Femur (tissue), 1 donor: ENCODE measurements at regions not wholly inside any gene's neighbourhood (a gene's known extent, or its start where the extent isn't known, plus 50 kb on each side); places are given as distances from the start of the nearest gene placed in this dataset.
A peak's percentile ranks its signal among the peaks of the same experiment; 100 is the strongest.
"Not testable (repeated sequence)": the region's sequence is repeated elsewhere in the genome, so short reads cannot be mapped to it uniquely, and the experiment has no call there.

ENCODE experiments used
- DNase-seq: peaks from one replicate; pipeline ENCODE4 v3.0.0-alpha.2; 2017

DNA sequence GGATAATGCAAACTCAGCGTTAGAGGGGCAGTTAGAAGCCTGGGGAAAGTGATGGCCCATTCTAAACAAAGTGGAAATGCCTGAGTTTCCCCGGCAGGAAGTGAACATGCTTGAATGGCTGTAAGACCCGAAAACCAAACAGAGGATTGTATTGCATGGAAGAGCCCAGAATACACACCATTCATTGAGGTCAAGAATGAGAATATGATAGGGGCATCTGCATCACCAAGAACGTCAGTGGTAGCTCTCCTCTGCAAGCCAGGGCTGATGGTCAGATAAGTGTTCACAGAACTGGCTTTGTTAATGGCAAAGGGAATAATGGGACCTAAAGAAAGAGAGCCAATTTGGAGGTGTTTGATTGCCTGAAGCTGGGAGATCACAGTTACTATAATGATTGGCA is 663.4 kb downstream of the KHDRBS2 start:
- DNase-seq, result no peak

DNA sequence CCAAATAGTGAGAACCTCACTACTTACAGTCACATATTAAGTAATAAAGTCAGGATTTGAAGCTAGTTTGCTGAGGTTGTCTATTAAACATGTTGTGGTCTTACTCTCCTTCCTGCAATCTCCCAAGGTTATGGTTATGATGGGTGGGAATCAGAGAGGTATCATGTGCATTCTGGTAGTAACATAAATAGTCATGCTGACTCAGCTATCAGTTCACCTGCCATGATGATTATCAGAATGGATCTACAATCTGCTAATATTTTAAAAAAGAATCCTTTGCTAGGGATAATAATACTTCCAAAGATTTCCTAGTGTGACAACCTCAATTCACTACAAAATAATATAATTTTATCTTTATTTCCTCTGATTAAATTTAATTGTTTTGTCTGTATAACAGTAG is 671.9 kb downstream of the KHDRBS2 start:
- DNase-seq, result no peak

DNA sequence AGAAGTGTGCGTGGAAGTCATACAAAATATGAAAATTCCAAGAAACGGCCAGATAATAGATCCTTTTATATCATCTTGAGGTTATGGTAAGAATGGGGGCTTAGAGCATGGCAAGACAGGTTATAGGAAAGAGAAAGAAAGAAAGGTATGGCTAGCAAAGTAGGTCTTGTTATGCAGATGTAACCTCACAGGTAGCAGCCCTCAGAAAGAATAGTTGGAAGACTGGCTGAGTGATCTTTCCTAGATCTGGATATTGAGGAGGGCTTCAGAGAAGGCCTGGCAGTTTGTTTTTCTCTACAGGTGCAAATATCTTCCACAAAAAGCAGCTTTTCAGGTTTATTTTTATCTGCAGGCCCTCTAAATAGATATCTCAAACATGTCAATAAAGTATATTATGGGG is 679.5 kb downstream of the KHDRBS2 start:
- no peak for DNase-seq

DNA sequence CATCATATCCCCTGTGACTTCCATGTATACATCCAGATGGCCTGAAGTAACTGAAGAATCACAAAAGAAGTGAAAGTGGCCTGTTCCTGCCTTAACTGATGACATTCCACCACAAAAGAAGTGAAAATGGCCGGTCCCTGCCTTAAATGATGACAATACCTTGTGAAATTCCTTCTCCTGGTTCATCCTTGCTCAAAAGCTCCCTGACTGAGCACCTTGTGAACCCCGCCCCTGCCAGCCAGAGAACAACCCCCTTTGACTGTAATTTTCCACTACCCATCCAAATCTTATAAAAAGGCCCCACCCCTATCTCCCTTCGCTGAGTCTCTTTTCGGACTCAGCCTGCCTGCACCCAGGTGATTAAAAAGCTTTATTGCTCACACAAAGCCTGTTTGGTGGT is 680.2 kb downstream of the KHDRBS2 start:
- not testable (repeated sequence) for DNase-seq

DNA sequence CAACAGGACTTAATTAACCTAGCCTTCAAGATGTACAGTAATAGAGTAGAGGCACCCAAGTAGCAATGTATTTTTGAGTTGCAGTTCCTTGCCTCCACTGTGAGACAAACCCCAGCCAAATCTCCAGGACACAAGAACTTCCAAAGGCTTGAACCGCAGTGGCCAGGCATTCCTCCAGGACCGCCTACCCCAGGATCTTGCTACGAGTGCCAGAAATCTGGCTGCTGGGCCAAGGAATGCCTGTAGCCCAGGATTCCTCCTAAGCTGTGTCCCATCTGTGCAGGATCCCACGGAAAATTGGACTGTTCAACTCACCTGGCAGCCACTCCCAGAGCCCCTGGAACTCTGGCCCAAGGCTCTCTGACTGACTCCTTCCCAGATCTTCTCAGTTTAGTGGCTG is 683.9 kb downstream of the KHDRBS2 start:
- DNase-seq, result peak; percentile 26

DNA sequence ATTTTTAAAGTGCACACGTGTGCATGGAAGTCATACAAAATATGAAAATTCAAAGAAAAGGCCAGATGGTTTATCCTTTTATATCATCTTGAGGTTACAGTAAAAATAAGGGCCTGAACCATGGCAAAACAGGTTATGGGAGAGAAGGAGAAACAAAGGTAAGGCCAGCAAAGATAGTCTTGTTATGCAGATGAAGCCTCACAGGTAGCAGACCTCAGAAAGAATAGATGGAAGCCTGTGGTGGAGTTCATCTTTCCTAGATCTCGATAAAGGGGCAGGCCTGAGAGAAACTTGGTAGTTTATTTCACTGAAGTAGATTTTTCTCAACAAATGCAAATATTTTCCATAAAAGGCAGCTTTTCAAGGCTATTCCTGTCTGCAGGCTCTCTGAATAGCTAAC is 693.8 kb downstream of the KHDRBS2 start:
- DNase-seq, result no peak

DNA sequence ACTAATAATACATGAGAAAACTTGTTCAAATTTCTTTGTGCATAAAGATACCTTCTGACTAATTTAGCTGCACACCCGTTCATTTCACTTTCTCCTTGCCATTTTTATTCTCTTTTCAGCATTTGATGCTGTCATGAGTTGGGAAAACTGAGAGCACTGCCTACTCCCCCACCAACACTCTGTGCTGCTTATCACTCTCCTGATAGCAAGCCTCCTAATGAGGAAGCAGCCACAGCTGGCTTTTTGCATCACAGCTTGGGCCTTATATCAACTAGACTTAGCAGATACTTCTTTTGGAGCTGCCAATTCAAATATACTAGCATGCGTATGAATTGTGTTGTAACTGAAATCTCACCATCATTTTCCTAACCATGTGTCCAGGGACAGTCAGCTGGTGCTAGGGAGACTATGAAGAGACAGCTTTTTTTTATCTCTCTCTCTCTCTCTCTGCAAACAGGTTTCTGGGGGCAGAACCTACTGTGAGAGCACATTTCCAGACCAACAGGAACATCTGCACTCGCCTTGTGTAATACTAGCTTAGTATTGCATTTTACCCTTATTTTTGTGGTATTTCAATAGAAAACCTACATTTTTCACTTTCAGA is 699.0 kb downstream of the KHDRBS2 start:
- DNase-seq, result no peak

DNA sequence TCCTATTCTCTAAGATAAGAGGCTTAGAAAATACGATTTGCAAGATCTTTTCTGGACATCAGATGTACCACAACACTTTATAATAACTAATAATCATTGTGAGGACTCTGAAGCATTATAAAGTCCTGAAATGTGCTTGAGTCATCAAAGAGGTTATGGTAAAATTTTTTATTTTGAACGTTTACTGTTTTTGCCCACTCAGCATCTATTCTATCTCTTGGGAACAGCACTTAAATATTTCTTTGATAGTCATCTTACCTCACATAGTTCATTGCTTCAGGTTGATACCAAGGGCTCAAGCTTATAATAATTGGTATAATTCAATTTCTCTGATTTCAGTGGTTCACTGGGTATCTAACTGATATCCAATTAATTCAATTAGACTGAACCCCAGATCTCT is 700.5 kb downstream of the KHDRBS2 start:
- DNase-seq, result no peak

DNA sequence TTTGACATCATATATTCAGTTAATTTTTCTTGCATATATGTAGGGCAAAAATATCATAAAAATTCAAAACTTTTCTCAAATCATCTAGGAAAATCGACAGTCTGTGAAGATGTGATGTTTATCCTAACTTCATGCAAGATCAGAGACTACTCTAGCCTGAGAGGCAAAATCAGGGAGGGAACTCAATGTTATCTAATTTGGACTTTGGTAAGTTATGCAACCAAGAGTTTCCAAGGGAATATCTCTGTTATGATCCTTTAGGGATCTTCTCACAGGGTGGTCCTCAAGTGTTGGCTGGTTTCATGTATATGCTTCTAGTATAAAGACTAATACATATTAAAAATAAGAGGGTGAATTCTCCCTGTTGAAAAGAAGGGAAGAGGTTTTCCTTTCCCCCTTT is 723.9 kb downstream of the KHDRBS2 start:
- DNase-seq, result no peak

DNA sequence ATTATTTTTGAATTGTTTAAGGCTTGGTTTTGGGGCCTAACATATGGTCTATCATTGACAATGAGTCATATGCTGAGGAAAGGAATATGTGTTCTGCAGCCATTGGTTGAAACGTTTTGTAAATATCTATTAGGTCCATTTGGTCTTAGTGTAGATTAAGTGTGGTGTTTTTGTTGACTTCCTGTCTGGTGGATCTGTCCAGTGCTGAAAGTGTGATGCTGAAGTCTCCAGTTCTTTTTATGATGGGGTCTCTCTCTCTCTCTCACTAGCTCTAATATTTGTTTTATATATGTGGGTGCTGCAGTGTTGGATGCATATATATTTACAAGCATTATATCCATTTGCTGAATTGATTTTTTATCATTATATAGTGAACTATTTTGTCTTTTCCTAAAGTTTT is 727.2 kb downstream of the KHDRBS2 start:
- no peak for DNase-seq

DNA sequence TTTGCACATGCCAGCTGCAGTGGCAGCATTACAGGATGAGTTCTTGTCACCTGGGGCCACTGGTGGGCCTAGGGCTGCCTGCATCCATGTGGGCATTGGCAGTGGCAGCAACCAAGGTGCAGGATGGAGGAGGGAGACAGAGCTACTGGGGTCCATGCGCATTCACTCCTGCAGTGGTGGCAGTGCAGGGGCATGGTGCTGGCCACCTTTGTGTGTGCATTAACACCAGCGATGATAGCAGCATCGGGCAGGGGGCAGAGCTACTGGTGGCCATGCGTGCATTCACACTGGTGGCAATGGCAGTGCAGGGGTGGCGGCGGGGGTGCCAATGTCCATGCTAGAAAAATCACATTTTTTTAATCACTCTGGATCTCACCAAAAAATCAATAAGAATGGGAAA is 730.0 kb downstream of the KHDRBS2 start:
- no peak for DNase-seq

DNA sequence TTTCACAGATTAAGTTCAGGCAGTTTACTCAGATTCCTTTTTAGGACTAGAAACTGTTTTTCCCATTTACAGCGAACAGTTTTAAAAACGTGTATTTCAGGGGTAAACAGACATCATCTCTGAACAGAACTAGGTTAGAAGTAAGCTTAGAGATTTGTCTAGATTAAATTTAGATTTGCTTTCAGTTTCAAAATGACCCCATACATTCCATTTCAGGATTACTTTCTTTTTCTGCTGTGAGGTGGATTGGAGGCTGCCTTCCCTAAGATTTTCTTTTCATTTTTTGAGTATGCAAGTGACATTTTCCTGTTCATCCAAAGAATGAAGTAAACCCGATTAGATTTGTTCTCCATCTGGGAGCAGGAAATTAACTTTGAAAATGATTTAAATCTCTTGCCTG is 747.2 kb downstream of the KHDRBS2 start:
- no peak for DNase-seq

DNA sequence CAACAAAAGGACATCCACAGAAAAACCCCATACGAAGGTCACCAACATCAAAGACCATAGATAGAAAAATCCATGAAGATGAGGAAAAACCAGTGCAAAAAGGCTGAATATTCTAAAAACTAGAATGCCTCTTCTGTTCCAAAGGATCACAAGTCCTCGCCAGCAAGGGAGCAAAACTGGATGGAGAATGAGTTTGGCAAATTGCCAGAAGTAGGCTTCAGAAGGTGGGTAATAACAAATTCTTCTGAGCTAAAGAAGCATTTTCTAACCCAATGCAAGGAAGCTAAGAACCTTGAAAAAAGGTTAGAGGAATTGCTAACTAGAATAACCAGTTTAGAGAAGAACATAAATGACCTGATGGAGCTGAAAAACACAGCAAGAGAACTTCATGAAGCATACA is 753.3 kb downstream of the KHDRBS2 start:
- not testable (repeated sequence) for DNase-seq
